Heart left ventricle (tissue), 16 donors: ENCODE measurements at regions not wholly inside any gene's neighbourhood (a gene's known extent, or its start where the extent isn't known, plus 50 kb on each side); places are given as distances from the start of the nearest gene placed in this dataset.
A peak's percentile ranks its signal among the peaks of the same experiment; 100 is the strongest.

Source experiments
- ATAC-seq, 4 donors: fragments of 200-7000 bp; cut with Tn5 transposase; one replicate each; pipeline ENCODE4 v1.9.1; 2020 to 2022; ENCODE audit warnings: moderate library complexity in 4 of 4, mild to moderate bottlenecking in 3 of 4, moderate number of reproducible peaks in 1 of 4
- DNase-seq, 5 donors: peaks; one replicate each; pipeline ENCODE4 v3.0.0-alpha.2; 2020
- H3K27ac ChIP-seq, 12 donors: fragments of 200-600 bp; sonication (generic) in 4 of 12; one replicate each; pipeline versions ENCODE4 v1.5.0 to v1.8.0; 2016 to 2022; ENCODE audit warnings: mild to moderate bottlenecking in 2 of 12
- H3K27me3 ChIP-seq, 9 donors: fragments of 200-600 bp; sonication (generic) in 2 of 9; one replicate each; pipeline versions ENCODE4 v1.5.1 to v1.8.0; 2016 to 2022; ENCODE audit warnings: mild to moderate bottlenecking in 3 of 9
- H3K36me3 ChIP-seq, 9 donors: fragments of 200-600 bp; sonication (generic) in 2 of 9; one replicate each; pipeline versions ENCODE4 v1.5.0 to v1.8.0; 2018 to 2022; ENCODE audit warnings: mild to moderate bottlenecking in 2 of 9
- H3K4me1 ChIP-seq, 12 donors: fragments of 200-600 bp; sonication (generic) in 4 of 12; one replicate each; pipeline versions ENCODE4 v1.5.0 to v1.8.0; 2016 to 2022; ENCODE audit warnings: mild to moderate bottlenecking in 3 of 12
- H3K4me3 ChIP-seq, 12 donors: fragments of 200-600 bp; sonication (generic) in 4 of 12; one replicate each; pipeline versions ENCODE4 v1.5.0 to v1.8.0; 2017 to 2022; ENCODE audit warnings: mild to moderate bottlenecking in 9 of 12, moderate library complexity in 4 of 12
- H3K9me3 ChIP-seq, 12 donors: fragments of 200-600 bp; sonication (generic) in 4 of 12; one replicate each; pipeline versions ENCODE4 v1.5.0 to v1.8.0; 2016 to 2022; ENCODE audit warnings: mild to moderate bottlenecking in 1 of 12
- POLR2A ChIP-seq, 2 donors: fragments of 450-650 bp; IDR thresholded peaks; one replicate each; pipeline ENCODE4 v1.6.1; 2017; ENCODE audit warnings: antibody characterized with exemption in 2 of 2, mild to moderate bottlenecking in 2 of 2, moderate library complexity in 2 of 2
- WGBS, 4 donors: extraction: QIAGEN DNeasy Blood & Tissue Kit in 2 of 4; methylation state at CpG; one replicate each; pipeline versions ENCODE4 v1.1.5 to v1.1.7; 2013 to 2018; 5-methylcytosine and 5-hydroxymethylcytosine counted together
- intact Hi-C, 10 donors: fragments of 100-400 bp; cut with DNase I; formaldehyde crosslinking; loops; one replicate each; pipeline versions ENCODE4 v1.11.1 to v1.14.2; 2022
- TF ChIP-seq, protein P1 (sequence below), 12 donors: fragments of 200-600 bp; sonication (generic) in 4 of 12; IDR thresholded peaks; one replicate each; pipeline versions ENCODE4 v1.5.0 to v1.8.0; 2018 to 2022; ENCODE audit warnings: antibody characterized with exemption in 12 of 12, mild to moderate bottlenecking in 5 of 12
- donor health status: ischemic (EF 13 %, LVEDD 7.1; RV severe dilation, severe dysfunction).
- donor health status: healthy with polysubstance abuse.
- donor health status: DM: no; HTN: yes; CAD: no.
- donor health status: DM: no; HTN: no; CAD: no.
- donor health status: ischemic (EF 25% LVEDD 6.9; RV normal size, moderate dysfunction).
- donor health status: ischemic (EF 25% LVEDD 5.7; RV mildly dilated, moderate dysfunction).
- donor health status: healthy.
- donor health status: DM: yes; HTN: yes; CAD: no.
- donor health status: ischemic (EF 35%, LVEDD 5.7; RV mildly dilated, moderate dysfunction).
- donor health status: nonischemic (EF 11% LVEDD 7.7; RV severe dilation, severe dysfunction).
- donor health status: DM: yes; HTN: yes; CAD: no.
- donor health status: PGD.
- donor health status: ischemic (EF 29% LVEDD 5.4; RV normal size, mild dysfunction).
- donor health status: nonischemic (EF 23%, LVEDD 6.1; RV moderate dilation, normal function).

DNA sequence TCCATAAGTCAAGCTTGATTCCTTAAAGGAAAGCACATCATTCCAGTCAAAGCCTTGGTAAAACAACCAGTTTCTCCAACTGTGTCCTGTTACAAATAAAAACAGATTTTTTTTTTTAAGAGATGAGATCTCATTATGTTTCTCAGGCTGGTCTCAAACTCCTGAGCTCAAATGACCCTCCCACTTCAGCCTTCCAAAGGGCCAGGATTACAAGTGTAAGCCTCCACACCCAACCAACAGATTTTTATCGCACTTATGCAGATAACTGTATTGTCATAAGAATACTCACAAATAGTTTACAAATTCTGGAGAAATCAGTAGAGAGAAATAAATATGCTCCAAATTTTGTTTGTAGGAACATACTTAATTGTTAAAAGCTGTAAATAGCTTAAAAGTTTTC, 56.2 kb upstream of the SLC2A13 start:
- ATAC-seq = no peak
- no peak for DNase-seq
- Histone ChIP-seq H3K4me3 (no peak overlapping the region), H3K27ac (no peak overlapping the region), H3K36me3 (no peaks in the 10 kb centered on the region), H3K4me1 (peaks cover 0 to 11% (median 0%) of the 10 kb centered on the region in 12 donors), H3K9me3 (peaks cover 0 to 14% (median 0%) of the 10 kb centered on the region in 12 donors), H3K27me3 (no peaks in the 10 kb centered on the region)
- TF ChIP-seq POLR2A (IDR thresholded peaks at IDR 0.05) = no peak
- TF ChIP-seq, protein P1, sequence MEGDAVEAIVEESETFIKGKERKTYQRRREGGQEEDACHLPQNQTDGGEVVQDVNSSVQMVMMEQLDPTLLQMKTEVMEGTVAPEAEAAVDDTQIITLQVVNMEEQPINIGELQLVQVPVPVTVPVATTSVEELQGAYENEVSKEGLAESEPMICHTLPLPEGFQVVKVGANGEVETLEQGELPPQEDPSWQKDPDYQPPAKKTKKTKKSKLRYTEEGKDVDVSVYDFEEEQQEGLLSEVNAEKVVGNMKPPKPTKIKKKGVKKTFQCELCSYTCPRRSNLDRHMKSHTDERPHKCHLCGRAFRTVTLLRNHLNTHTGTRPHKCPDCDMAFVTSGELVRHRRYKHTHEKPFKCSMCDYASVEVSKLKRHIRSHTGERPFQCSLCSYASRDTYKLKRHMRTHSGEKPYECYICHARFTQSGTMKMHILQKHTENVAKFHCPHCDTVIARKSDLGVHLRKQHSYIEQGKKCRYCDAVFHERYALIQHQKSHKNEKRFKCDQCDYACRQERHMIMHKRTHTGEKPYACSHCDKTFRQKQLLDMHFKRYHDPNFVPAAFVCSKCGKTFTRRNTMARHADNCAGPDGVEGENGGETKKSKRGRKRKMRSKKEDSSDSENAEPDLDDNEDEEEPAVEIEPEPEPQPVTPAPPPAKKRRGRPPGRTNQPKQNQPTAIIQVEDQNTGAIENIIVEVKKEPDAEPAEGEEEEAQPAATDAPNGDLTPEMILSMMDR (IDR thresholded peaks at IDR 0.05) = no peak
- intact Hi-C loops = no loop called here
- WGBS, 4 donors = 74 to 95% (median 88%) methylated on average over 1 of the region's 1 CpG

DNA sequence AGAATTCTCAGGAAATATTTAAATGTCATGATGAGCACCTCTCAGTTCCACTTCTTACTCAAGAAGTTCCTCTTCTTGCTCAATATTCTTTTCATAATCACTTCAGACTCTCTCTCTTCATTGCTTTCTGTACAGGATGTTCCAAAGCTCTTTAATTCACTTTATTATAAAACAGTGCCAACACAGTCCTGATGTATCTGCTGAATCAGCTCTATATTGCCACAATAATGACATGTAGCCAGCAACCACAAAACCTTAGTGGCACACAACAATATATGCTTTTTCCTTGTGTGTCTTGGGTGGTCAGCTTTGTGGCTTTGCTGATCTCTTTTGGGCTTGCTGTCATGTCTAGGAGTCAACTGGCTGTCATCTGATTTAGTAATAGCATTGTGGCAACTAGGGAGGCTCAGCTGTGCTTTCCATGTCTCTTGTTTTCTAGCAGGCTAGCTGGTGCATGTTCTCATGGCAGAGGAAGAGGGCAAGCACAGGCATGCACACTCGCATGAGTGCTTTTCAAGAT, 52.8 kb upstream of the SLC2A13 start:
- Histone ChIP-seq H3K27ac (peak overlapping the region in 1 of 12 donors; percentile 76), H3K4me3 (no peak overlapping the region), H3K9me3 (peaks cover 0 to 5% (median 0%) of the 10 kb centered on the region in 12 donors), H3K27me3 (no peaks in the 10 kb centered on the region), H3K36me3 (no peaks in the 10 kb centered on the region), H3K4me1 (peaks cover 0 to 11% (median 0%) of the 10 kb centered on the region in 12 donors)
- ATAC-seq = peak; percentile 62 to 83 (median 66)
- 85 to 100% (median 92%) methylated on average over 1 of the region's 1 CpG for WGBS, 4 donors
- no peak for TF ChIP-seq POLR2A (IDR thresholded peaks at IDR 0.05)
- no peak for DNase-seq
- intact Hi-C loops = loop anchor here in 6 of 10 donors (5.0 to 10.0 kb wide), 3 partner anchors 64 to 156 kb away; partner anchors contain the start of gene LRRK2 (in 2 of the 6)

DNA sequence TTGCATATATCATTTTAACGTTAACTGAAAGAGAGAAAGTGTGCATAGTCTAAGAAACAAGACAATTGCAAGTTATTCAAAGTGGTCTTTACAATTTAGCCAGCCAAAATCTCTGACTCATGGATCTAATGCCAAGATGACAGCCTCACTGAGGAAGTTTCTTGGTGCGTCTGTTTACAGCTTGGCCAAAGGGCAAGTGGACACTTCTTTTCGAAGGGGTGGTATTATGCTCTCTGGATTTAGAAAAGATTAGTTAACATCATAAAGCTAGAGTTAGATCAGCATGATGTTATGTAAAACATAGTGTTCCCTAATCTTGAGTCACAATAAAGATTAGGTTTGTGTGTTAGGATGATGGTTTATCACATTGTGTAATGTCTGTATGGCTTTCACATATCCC, 51.5 kb upstream of the SLC2A13 start:
- Histone ChIP-seq H3K9me3 (peaks cover 0 to 4% (median 0%) of the 10 kb centered on the region in 12 donors), H3K27ac (peak overlapping the region in 1 of 12 donors; percentile 76), H3K4me1 (peaks cover 0 to 11% (median 0%) of the 10 kb centered on the region in 12 donors), H3K36me3 (no peaks in the 10 kb centered on the region), H3K27me3 (no peaks in the 10 kb centered on the region), H3K4me3 (no peak overlapping the region)
- intact Hi-C loops = loop anchor here in 6 of 10 donors (5.0 to 10.0 kb wide), 3 partner anchors 65 to 157 kb away; partner anchors contain the start of gene LRRK2 (in 2 of the 6)
- TF ChIP-seq POLR2A (IDR thresholded peaks at IDR 0.05) = no peak
- TF ChIP-seq, protein P1 (IDR thresholded peaks at IDR 0.05) = no peak
- DNase-seq = no peak
- 80 to 88% (median 85%) methylated on average over 3 of the region's 3 CpGs for WGBS, 4 donors
- no peak for ATAC-seq

DNA sequence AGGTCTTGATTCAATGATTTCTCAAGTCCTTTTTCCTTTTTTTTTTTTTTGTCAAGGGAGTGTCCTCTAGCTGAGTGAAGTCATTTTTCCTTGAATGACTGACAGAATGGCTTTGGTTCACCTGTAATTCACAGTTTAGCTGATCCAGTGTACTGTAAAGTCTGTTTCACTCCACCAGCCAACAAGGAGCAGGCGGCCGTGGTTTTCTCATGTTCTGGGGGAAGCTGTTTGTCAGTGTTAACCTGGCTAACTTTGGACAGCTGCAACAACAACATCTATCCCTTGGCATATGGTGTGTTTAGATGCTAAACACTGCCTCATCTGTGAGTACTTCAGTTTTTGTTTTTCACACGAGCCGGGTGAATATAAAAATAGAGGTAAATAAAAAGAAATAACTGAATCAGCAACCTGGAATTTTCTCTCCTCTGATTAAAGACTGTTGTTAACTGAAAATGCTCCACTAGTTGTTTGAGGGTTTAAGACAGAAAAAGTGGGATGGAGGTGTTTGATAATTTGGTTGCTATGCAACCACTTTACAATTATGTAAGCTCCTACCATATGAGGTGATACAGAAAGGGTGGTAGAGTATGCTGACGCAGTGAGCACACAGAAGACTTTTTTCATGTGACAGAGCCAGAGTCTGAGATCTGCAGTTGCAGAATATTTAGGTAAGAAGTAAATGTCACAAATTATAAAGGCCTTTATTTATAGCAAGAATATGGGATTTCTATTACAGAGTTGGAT, 50.3 kb upstream of the SLC2A13 start:
- Histone ChIP-seq H3K4me1 (peaks cover 0 to 11% (median 0%) of the 10 kb centered on the region in 12 donors), H3K4me3 (no peak overlapping the region), H3K27me3 (no peaks in the 10 kb centered on the region), H3K27ac (no peak overlapping the region), H3K9me3 (no peaks in the 10 kb centered on the region), H3K36me3 (no peaks in the 10 kb centered on the region)
- ATAC-seq (no peak), DNase-seq (no peak)
- 61 to 85% (median 65%) methylated on average over 5 of the region's 5 CpGs for WGBS, 4 donors
- intact Hi-C loops = loop anchor here in 6 of 10 donors (5.0 to 10.0 kb wide), 3 partner anchors 66 to 159 kb away; partner anchors contain the start of gene LRRK2 (in 2 of the 6)
- TF ChIP-seq, protein P1 (IDR thresholded peaks at IDR 0.05) = no peak
- no peak for TF ChIP-seq POLR2A (IDR thresholded peaks at IDR 0.05)
